CD8-positive, alpha-beta memory T cell (primary cell): ENCODE measurements at regions not wholly inside any gene's neighbourhood (a gene's known extent, or its start where the extent isn't known, plus 50 kb on each side); places are given as distances from the start of the nearest gene placed in this dataset.

Experiments used
- CTCF ChIA-PET: fragments of 350-600 bp; sonication (Branson Sonifier 250); formaldehyde crosslinking; loops from one replicate; lab custom pipeline; 2021; ENCODE audit warnings: antibody characterized with exemption; lab: Charles Lee
- POLR2A ChIA-PET: fragments of 350-600 bp; sonication (Branson Sonifier 250); formaldehyde crosslinking; loops from one replicate; lab custom pipeline; 2021; ENCODE audit warnings: antibody characterized with exemption; lab: Charles Lee
- DNase-seq, 5 donors: peaks; one replicate each; pipeline versions ENCODE4 v3.0.0 to v3.0.0-alpha.2; 2020 to 2022; ENCODE audit warnings: mixed read lengths in 1 of 5
- H3K27ac ChIP-seq: one replicate; pipeline ENCODE4 v1.7.0; 2013; ENCODE audit warnings: low read depth, mild to moderate bottlenecking, low read length, moderate library complexity
- H3K27me3 ChIP-seq: 2 replicates; pipeline ENCODE4 v1.7.0; 2013; ENCODE audit warnings: low read length, mild to moderate bottlenecking; ENCODE audit not compliant: insufficient read depth, poor library complexity, severe bottlenecking
- H3K36me3 ChIP-seq: 2 replicates; pipeline ENCODE4 v1.7.0; 2013; ENCODE audit warnings: mild to moderate bottlenecking, low read length, moderate library complexity; ENCODE audit not compliant: insufficient read depth
- H3K4me1 ChIP-seq: 2 replicates; pipeline ENCODE4 v1.7.0; 2013; ENCODE audit warnings: mild to moderate bottlenecking, low read length, moderate library complexity; ENCODE audit not compliant: insufficient read depth
- H3K4me3 ChIP-seq: 2 replicates; pipeline ENCODE4 v1.7.0; 2013; ENCODE audit warnings: mild to moderate bottlenecking, low read length
- H3K9me3 ChIP-seq: 2 replicates; pipeline ENCODE4 v1.7.0; 2013; ENCODE audit warnings: mild to moderate bottlenecking, low read length
- H3K27ac Mint-ChIP-seq, 8 donors: one replicate each; pipeline ENCODE4 v1.8.0; 2020 to 2021; ENCODE audit warnings: mixed read lengths in 8 of 8, mild to moderate bottlenecking in 6 of 8, inconsistent platforms in 3 of 8, moderate library complexity in 3 of 8
- H3K27me3 Mint-ChIP-seq, 2 donors: one replicate each; pipeline ENCODE4 v1.8.0; 2020 to 2021; ENCODE audit warnings: mixed read lengths in 2 of 2, mild to moderate bottlenecking in 1 of 2, moderate library complexity in 1 of 2
- H3K36me3 Mint-ChIP-seq, 3 donors: one replicate each; pipeline ENCODE4 v1.8.0; 2020 to 2021; ENCODE audit warnings: mixed read lengths in 3 of 3, inconsistent platforms in 1 of 3, mild to moderate bottlenecking in 1 of 3
- H3K4me1 Mint-ChIP-seq, 3 donors: one replicate each; pipeline ENCODE4 v1.8.0; 2020 to 2021; ENCODE audit warnings: mixed read lengths in 3 of 3, inconsistent platforms in 1 of 3, mild to moderate bottlenecking in 1 of 3
- H3K4me3 Mint-ChIP-seq, 7 donors: one replicate each; pipeline ENCODE4 v1.8.0; 2020 to 2021; ENCODE audit warnings: mixed read lengths in 7 of 7, mild to moderate bottlenecking in 6 of 7, moderate library complexity in 4 of 7, inconsistent platforms in 2 of 7
- H3K9me3 Mint-ChIP-seq, 5 donors: one replicate each; pipeline ENCODE4 v1.8.0; 2020 to 2022; ENCODE audit warnings: mixed read lengths in 5 of 5, mild to moderate bottlenecking in 3 of 5, moderate library complexity in 2 of 5, inconsistent platforms in 1 of 5

GRCh38 chr3:35322070-35322469, 317.3 kb upstream of the ARPP21 start:
- H3K27ac Mint-ChIP-seq, result no peak overlapping the region
- CTCF ChIA-PET, result no interaction called here
- no peak for DNase-seq
- POLR2A ChIA-PET, result no interaction called here
- H3K36me3 ChIP-seq, result no peaks in the 10 kb centered on the region
- H3K27ac ChIP-seq, result no peak overlapping the region
- H3K9me3 ChIP-seq, result no peaks in the 10 kb centered on the region
- no peaks in the 10 kb centered on the region for H3K36me3 Mint-ChIP-seq
- H3K27me3 Mint-ChIP-seq, result no peaks in the 10 kb centered on the region
- H3K4me3 Mint-ChIP-seq, result no peak overlapping the region
- peaks cover 1 to 31% (median 7%) of the 10 kb centered on the region in 5 donors for H3K9me3 Mint-ChIP-seq
- no peaks in the 10 kb centered on the region for H3K4me1 ChIP-seq
- H3K4me3 ChIP-seq, result no peak overlapping the region
- no peaks in the 10 kb centered on the region for H3K27me3 ChIP-seq
- H3K4me1 Mint-ChIP-seq, result no peaks in the 10 kb centered on the region

DNA sequence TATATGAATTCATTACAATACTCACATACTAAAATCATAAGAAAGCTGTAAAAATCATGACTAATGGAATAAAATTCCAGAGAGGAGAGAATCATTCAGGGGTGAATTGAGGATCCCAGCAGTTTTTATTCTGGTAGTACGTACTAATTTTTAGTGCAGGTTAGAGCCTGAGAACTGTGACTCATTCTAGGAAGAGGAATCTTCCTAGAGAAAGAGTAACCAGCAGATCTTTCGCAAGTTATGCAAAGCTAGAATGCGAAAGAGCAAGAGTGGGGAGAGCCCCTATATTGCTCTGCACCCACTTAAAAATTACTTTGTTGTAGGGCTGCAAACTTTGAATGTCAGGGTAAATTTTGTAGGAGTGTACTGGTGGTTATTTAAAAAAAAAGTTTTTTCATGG, 303.6 kb upstream of the ARPP21 start:
- ChIA-PET POLR2A (no interaction called here), CTCF (no interaction called here)
- Histone ChIP-seq H3K27ac (no peak overlapping the region), H3K4me1 (no peaks in the 10 kb centered on the region), H3K4me3 (no peak overlapping the region), H3K9me3 (no peaks in the 10 kb centered on the region), H3K36me3 (no peaks in the 10 kb centered on the region), H3K27me3 (no peaks in the 10 kb centered on the region)
- Mint-ChIP-seq H3K4me3 (no peak overlapping the region), H3K27ac (no peak overlapping the region), H3K36me3 (no peaks in the 10 kb centered on the region), H3K4me1 (no peaks in the 10 kb centered on the region), H3K27me3 (no peaks in the 10 kb centered on the region), H3K9me3 (peaks cover 0 to 24% (median 0%) of the 10 kb centered on the region in 5 donors)
- DNase-seq, result no peak

DNA sequence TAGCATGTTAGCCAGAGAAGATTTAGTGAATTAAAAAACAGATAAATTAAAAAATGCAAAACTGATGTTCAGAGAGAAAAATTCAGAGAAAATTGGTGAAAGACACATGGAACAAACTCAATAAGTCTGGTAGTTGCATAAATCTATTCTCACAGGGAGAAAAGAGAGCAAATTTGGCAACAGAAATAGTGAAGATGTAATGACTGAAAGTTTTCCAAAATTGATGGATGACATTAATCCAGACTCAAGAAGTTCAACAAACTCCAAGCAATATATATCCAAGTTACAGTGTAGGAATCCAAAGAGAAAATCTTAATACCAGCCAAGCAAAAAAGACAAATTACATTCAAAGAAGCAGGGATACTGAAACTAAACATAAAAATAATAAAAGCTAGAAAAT, 302.7 kb upstream of the ARPP21 start:
- H3K36me3 Mint-ChIP-seq, result no peaks in the 10 kb centered on the region
- no peak overlapping the region for H3K4me3 Mint-ChIP-seq
- no peaks in the 10 kb centered on the region for H3K27me3 ChIP-seq
- no peak overlapping the region for H3K27ac Mint-ChIP-seq
- H3K27me3 Mint-ChIP-seq, result no peaks in the 10 kb centered on the region
- ChIA-PET POLR2A (no interaction called here), CTCF (no interaction called here)
- no peak overlapping the region for H3K4me3 ChIP-seq
- no peaks in the 10 kb centered on the region for H3K36me3 ChIP-seq
- H3K27ac ChIP-seq, result no peak overlapping the region
- no peak for DNase-seq
- no peaks in the 10 kb centered on the region for H3K4me1 Mint-ChIP-seq
- no peaks in the 10 kb centered on the region for H3K4me1 ChIP-seq
- H3K9me3 Mint-ChIP-seq, result peaks cover 0 to 20% (median 0%) of the 10 kb centered on the region in 5 donors
- H3K9me3 ChIP-seq, result no peaks in the 10 kb centered on the region

DNA sequence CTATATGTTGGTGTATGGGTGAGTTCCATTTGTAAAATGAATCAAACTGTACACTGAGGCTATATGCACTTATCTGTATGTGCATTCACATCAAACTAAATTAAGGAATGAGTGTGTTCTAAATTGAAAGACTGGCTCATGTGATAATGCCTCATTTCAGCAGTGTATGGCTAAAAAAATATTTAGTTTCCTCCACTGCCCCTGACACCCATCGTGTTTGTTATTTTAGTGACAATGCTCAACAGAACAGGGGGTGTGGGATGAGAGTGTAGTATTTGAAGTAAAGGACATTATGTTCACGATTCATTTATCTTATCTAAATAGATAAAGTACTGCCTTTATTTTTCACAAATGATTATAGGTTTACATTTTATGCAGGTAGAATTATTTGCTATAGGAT, 301.1 kb upstream of the ARPP21 start:
- no peak overlapping the region for H3K27ac Mint-ChIP-seq
- Histone ChIP-seq H3K9me3 (no peaks in the 10 kb centered on the region), H3K27ac (no peak overlapping the region), H3K4me3 (no peak overlapping the region), H3K27me3 (no peaks in the 10 kb centered on the region), H3K36me3 (no peaks in the 10 kb centered on the region), H3K4me1 (no peaks in the 10 kb centered on the region)
- no peak overlapping the region for H3K4me3 Mint-ChIP-seq
- peaks cover 3 to 20% (median 6%) of the 10 kb centered on the region in 5 donors for H3K9me3 Mint-ChIP-seq
- ChIA-PET POLR2A (no interaction called here), CTCF (no interaction called here)
- DNase-seq, result no peak
- no peaks in the 10 kb centered on the region for H3K36me3 Mint-ChIP-seq
- H3K4me1 Mint-ChIP-seq, result no peaks in the 10 kb centered on the region
- no peaks in the 10 kb centered on the region for H3K27me3 Mint-ChIP-seq

DNA sequence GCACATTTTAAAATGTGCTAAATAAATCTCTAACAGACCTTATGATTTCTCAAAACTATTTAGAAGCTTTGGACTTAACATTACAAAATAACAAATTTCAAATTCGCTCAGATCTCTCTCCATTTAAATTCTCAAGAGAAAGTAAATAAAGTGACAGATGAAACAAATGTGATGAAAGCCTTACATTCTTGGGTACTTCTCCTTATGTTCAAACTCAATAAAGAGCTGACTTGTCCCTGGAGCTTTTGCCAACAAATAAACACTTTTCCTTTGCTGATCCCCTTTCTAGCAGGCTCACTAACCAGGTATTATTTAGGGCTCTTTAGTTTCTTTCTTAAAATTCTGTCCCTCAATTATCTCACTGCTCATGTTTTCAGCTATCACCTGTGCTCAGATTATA, 259.1 kb upstream of the ARPP21 start:
- Mint-ChIP-seq H3K9me3 (peaks cover 3 to 22% (median 6%) of the 10 kb centered on the region in 5 donors), H3K27ac (no peak overlapping the region), H3K36me3 (no peaks in the 10 kb centered on the region), H3K4me3 (no peak overlapping the region), H3K27me3 (no peaks in the 10 kb centered on the region), H3K4me1 (no peaks in the 10 kb centered on the region)
- DNase-seq, result no peak
- CTCF ChIA-PET, result no interaction called here
- Histone ChIP-seq H3K27ac (no peak overlapping the region), H3K9me3 (no peaks in the 10 kb centered on the region), H3K4me3 (no peak overlapping the region), H3K4me1 (no peaks in the 10 kb centered on the region), H3K27me3 (no peaks in the 10 kb centered on the region), H3K36me3 (no peaks in the 10 kb centered on the region)
- POLR2A ChIA-PET, result no interaction called here

- H3K4me1 Mint-ChIP-seq, result no peaks in the 10 kb centered on the region
- H3K27ac Mint-ChIP-seq, result no peak overlapping the region
- H3K27ac ChIP-seq, result no peak overlapping the region
- no peak overlapping the region for H3K4me3 Mint-ChIP-seq
- no peak overlapping the region for H3K4me3 ChIP-seq
- no peaks in the 10 kb centered on the region for H3K4me1 ChIP-seq
- ChIA-PET CTCF (no interaction called here), POLR2A (no interaction called here)
- DNase-seq, result no peak
- no peaks in the 10 kb centered on the region for H3K27me3 ChIP-seq
- no peaks in the 10 kb centered on the region for H3K9me3 ChIP-seq
- peaks cover 0 to 1% (median 0%) of the 10 kb centered on the region in 3 donors for H3K36me3 Mint-ChIP-seq
- H3K36me3 ChIP-seq, result no peaks in the 10 kb centered on the region
- no peaks in the 10 kb centered on the region for H3K27me3 Mint-ChIP-seq
- H3K9me3 Mint-ChIP-seq, result peaks cover 5 to 23% (median 7%) of the 10 kb centered on the region in 5 donors
Observed at GRCh38 chr3:35383216-35383615, 256.1 kb upstream of the ARPP21 start.

DNA sequence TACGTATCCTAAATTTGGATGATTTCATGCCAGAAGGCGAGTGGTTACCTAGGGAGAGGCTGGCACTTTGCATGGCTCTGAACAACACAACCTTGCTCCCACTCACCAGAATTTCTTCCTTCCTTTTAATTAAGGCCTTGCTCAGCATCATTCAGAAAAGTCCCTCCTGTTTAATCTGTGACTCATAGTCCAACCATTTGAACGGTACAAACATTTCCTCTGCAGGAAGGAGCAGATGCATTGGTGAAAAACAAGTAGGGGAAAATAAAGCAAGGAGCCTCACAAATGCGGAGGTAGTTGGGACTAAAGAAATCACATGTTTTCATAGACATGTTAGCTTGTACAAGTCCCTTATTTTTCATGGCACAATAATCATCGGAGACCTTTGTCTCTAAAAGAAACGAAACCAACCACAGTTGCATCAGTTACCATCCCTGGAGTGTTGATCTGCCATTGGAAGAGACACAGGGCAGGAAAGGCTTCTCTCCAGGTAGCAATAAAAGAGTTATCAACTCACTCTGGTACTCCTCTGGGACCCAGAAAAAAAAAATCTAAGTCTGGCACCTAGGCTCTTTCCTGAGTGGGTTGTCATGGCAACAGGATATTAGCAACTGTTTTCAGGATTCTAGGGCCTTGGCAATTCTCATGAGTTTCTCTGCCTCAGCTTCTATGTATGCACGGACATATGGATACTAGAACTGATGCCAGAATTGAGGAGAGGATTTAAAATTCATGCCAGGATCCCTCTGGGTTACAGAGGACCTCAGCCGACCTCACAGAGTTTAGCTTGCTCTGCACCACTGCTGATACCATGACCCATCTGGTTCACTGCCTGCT, 255.4 kb upstream of the ARPP21 start:
- H3K9me3 Mint-ChIP-seq, result peaks cover 5 to 28% (median 7%) of the 10 kb centered on the region in 5 donors
- H3K4me1 ChIP-seq, result no peaks in the 10 kb centered on the region
- no peak overlapping the region for H3K27ac ChIP-seq
- no peaks in the 10 kb centered on the region for H3K4me1 Mint-ChIP-seq
- no peak overlapping the region for H3K4me3 Mint-ChIP-seq
- peaks cover 0 to 1% (median 0%) of the 10 kb centered on the region in 3 donors for H3K36me3 Mint-ChIP-seq
- H3K4me3 ChIP-seq, result no peak overlapping the region
- no peak for DNase-seq
- CTCF ChIA-PET, result no interaction called here
- H3K27ac Mint-ChIP-seq, result no peak overlapping the region
- no peaks in the 10 kb centered on the region for H3K27me3 ChIP-seq
- POLR2A ChIA-PET, result no interaction called here
- no peaks in the 10 kb centered on the region for H3K27me3 Mint-ChIP-seq
- no peaks in the 10 kb centered on the region for H3K36me3 ChIP-seq
- no peaks in the 10 kb centered on the region for H3K9me3 ChIP-seq

DNA sequence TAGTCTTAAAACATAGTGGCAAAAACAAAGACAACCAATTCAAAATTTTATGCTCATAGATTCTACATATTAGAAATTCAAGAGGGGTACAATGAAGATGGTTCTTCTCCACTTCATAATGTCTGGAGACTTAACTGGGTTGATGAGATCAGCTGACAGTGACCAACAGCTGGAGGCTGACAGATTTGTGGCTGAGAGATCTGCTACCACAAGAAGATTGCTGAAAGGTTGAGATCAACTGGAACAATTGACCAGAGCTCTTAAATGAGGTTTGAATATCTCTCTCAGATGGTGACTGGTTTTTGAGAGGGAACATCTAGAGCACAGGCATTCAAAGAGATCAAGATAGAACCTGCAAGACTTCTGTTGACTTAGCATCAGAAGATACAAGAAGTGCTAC, 254.1 kb upstream of the ARPP21 start:
- Mint-ChIP-seq H3K36me3 (peaks cover 0 to 1% (median 0%) of the 10 kb centered on the region in 3 donors), H3K27me3 (no peaks in the 10 kb centered on the region), H3K27ac (no peak overlapping the region), H3K9me3 (peaks cover 6 to 35% (median 8%) of the 10 kb centered on the region in 5 donors), H3K4me3 (no peak overlapping the region), H3K4me1 (no peaks in the 10 kb centered on the region)
- ChIA-PET POLR2A (no interaction called here), CTCF (no interaction called here)
- Histone ChIP-seq H3K4me1 (no peaks in the 10 kb centered on the region), H3K4me3 (no peak overlapping the region), H3K27ac (no peak overlapping the region), H3K36me3 (no peaks in the 10 kb centered on the region), H3K27me3 (no peaks in the 10 kb centered on the region), H3K9me3 (no peaks in the 10 kb centered on the region)
- DNase-seq, result no peak
